Right lobe of liver (tissue), 6 donors: ENCODE measurements at regions not wholly inside any gene's neighbourhood (a gene's known extent, or its start where the extent isn't known, plus 50 kb on each side); places are given as distances from the start of the nearest gene placed in this dataset.

ENCODE experiments used
- ATAC-seq, 4 donors: fragments of 200-7000 bp; cut with Tn5 transposase; one replicate each; pipeline ENCODE4 v1.9.1; 2020; ENCODE audit warnings: mild to moderate bottlenecking in 4 of 4, moderate library complexity in 4 of 4
- DNase-seq, 3 donors: peaks; one replicate each; pipeline ENCODE4 v3.0.0-alpha.2; 2020
- H3K27ac ChIP-seq, 3 donors: fragments of 200-600 bp; one replicate each; pipeline ENCODE4 v1.8.0; 2022
- H3K27me3 ChIP-seq, 2 donors: fragments of 200-600 bp; one replicate each; pipeline ENCODE4 v1.8.0; 2022
- H3K36me3 ChIP-seq, 4 donors: fragments of 200-600 bp; sonication (generic) in 1 of 4; one replicate each; pipeline versions ENCODE4 v1.5.1 to v1.8.0; 2017 to 2022; ENCODE audit warnings: control low read depth in 1 of 4
- H3K4me1 ChIP-seq, 4 donors: fragments of 200-600 bp; sonication (generic) in 1 of 4; one replicate each; pipeline versions ENCODE4 v1.5.1 to v1.8.0; 2017 to 2022; ENCODE audit warnings: control low read depth in 1 of 4
- H3K4me3 ChIP-seq, 3 donors: fragments of 200-600 bp; one replicate each; pipeline ENCODE4 v1.8.0; 2022
- H3K9me3 ChIP-seq, 4 donors: fragments of 200-600 bp; sonication (generic) in 1 of 4; one replicate each; pipeline versions ENCODE4 v1.5.1 to v1.8.0; 2017 to 2022; ENCODE audit warnings: control low read depth in 1 of 4
- CTCF ChIP-seq, 4 donors: fragments of 200-600 bp in 3 of 4; fragments of 450-650 bp in 1 of 4; IDR thresholded peaks; one replicate each; pipeline versions ENCODE4 v1.5.1 to v1.8.0; 2016 to 2022; ENCODE audit warnings: antibody characterized with exemption in 4 of 4, mild to moderate bottlenecking in 2 of 4
- POLR2A ChIP-seq: fragments of 450-650 bp; IDR thresholded peaks from one replicate; pipeline ENCODE4 v1.6.1; 2017; ENCODE audit warnings: antibody characterized with exemption, mild to moderate bottlenecking
- WGBS: methylation state at CpG from one replicate; pipeline ENCODE4 v1.1.6; 2018; ENCODE audit warnings: low coverage, low lambda C conversion rate; ENCODE audit not compliant: insufficient coverage; ENCODE audit errors: missing lambda C conversion rate; 5-methylcytosine and 5-hydroxymethylcytosine counted together
- intact Hi-C, 2 donors: fragments of 100-400 bp; cut with DNase I; formaldehyde crosslinking; loops; one replicate each; pipeline versions ENCODE4 v1.11.2 to v1.14.1; 2022
- donor health status: DM: no; HTN: yes; CAD: no.
- donor health status: DM: no; HTN: no; CAD: no.
- donor health status: DM: no; HTN: no; CAD: no.
- donor health status: DM: no; HTN: yes; CAD: no.
- donor health status: DM: no; HTN: yes; CAD: no.

GRCh38 chr12:24409868-24410267, 460.4 kb upstream of the SOX5 start:
- H3K9me3 ChIP-seq, result no peaks in the 10 kb centered on the region
- WGBS, result 88% methylated on average over 5 of the region's 5 CpGs
- no peak overlapping the region for H3K27ac ChIP-seq
- ATAC-seq, result no peak
- no peak for DNase-seq
- TF ChIP-seq POLR2A, result no peak
- no peak for TF ChIP-seq CTCF (IDR thresholded peaks at IDR 0.05)
- no peaks in the 10 kb centered on the region for H3K27me3 ChIP-seq
- H3K4me3 ChIP-seq, result no peak overlapping the region
- H3K36me3 ChIP-seq, result no peaks in the 10 kb centered on the region
- peaks cover 0 to 4% (median 0%) of the 10 kb centered on the region in 4 donors for H3K4me1 ChIP-seq
- intact Hi-C loops, result no loop called here

GRCh38 chr12:24408305-24408704, 458.8 kb upstream of the SOX5 start:
- no peak for ATAC-seq
- Histone ChIP-seq H3K9me3 (no peaks in the 10 kb centered on the region), H3K4me1 (peaks cover 0 to 4% (median 0%) of the 10 kb centered on the region in 4 donors), H3K27ac (no peak overlapping the region), H3K4me3 (no peak overlapping the region), H3K36me3 (no peaks in the 10 kb centered on the region), H3K27me3 (no peaks in the 10 kb centered on the region)
- 55% methylated on average over 5 of the region's 5 CpGs for WGBS
- DNase-seq, result no peak
- TF ChIP-seq POLR2A (no peak), CTCF (IDR thresholded peaks at IDR 0.05) (no peak)
- intact Hi-C loops, result no loop called here

GRCh38 chr12:24407884-24408283, 458.4 kb upstream of the SOX5 start:
- Histone ChIP-seq H3K27ac (no peak overlapping the region), H3K36me3 (no peaks in the 10 kb centered on the region), H3K9me3 (no peaks in the 10 kb centered on the region), H3K27me3 (no peaks in the 10 kb centered on the region), H3K4me3 (no peak overlapping the region), H3K4me1 (peaks cover 0 to 4% (median 0%) of the 10 kb centered on the region in 4 donors)
- ATAC-seq, result no peak
- intact Hi-C loops, result no loop called here
- TF ChIP-seq CTCF (IDR thresholded peaks at IDR 0.05), result no peak
- TF ChIP-seq POLR2A, result no peak
- DNase-seq, result no peak
- 86% methylated on average over 7 of the region's 7 CpGs for WGBS

GRCh38 chr12:24404086-24404815, 454.8 kb upstream of the SOX5 start:
- Histone ChIP-seq H3K27ac (no peak overlapping the region), H3K27me3 (no peaks in the 10 kb centered on the region), H3K4me3 (no peak overlapping the region), H3K9me3 (no peaks in the 10 kb centered on the region), H3K36me3 (no peaks in the 10 kb centered on the region), H3K4me1 (no peaks in the 10 kb centered on the region)
- 90% methylated on average over 6 of the region's 6 CpGs for WGBS
- intact Hi-C loops, result no loop called here
- no peak for DNase-seq
- no peak for ATAC-seq
- TF ChIP-seq CTCF (IDR thresholded peaks at IDR 0.05) (no peak), POLR2A (no peak)
